Sigmoid colon (tissue), 4 donors: ENCODE measurements at regions not wholly inside any gene's neighbourhood (a gene's known extent, or its start where the extent isn't known, plus 50 kb on each side); places are given as distances from the start of the nearest gene placed in this dataset.

Source experiments
- CTCF ChIP-seq, 4 experiments: fragments of 450-650 bp in 3 of 4; fragments of 200-600 bp in 1 of 4; IDR thresholded peaks; one replicate each; pipeline ENCODE4 v1.5.1; 2016 to 2019; ENCODE audit warnings: antibody characterized with exemption in 4 of 4, mild to moderate bottlenecking in 3 of 4, moderate library complexity in 2 of 4
- EP300 ChIP-seq, 4 donors: sonication (generic); formaldehyde crosslinking; IDR thresholded peaks; one replicate each; pipeline ENCODE4 v1.6.1; 2017; ENCODE audit warnings: antibody characterized with exemption in 4 of 4
- POLR2A ChIP-seq, 2 donors: fragments of 450-650 bp; IDR thresholded peaks; one replicate each; pipeline ENCODE4 v1.6.1; 2016; ENCODE audit warnings: antibody characterized with exemption in 2 of 2, mild to moderate bottlenecking in 2 of 2, moderate library complexity in 2 of 2
- POLR2AphosphoS5 ChIP-seq, 4 donors: sonication (generic); formaldehyde crosslinking; IDR thresholded peaks; one replicate each; pipeline ENCODE4 v1.6.1; 2017; ENCODE audit warnings: antibody characterized with exemption in 4 of 4

GRCh38 chr2:239600001-239600593, 199.3 kb upstream of the HDAC4 start:
- TF ChIP-seq CTCF (IDR thresholded peaks at IDR 0.05) (no peak), POLR2A (IDR thresholded peaks at IDR 0.05) (no peak), POLR2AphosphoS5 (IDR thresholded peaks at IDR 0.05) (no peak), EP300 (IDR thresholded peaks at IDR 0.05) (no peak)
